ENCODE measurements at regions not wholly inside any gene's neighbourhood (a gene's known extent, or its start where the extent isn't known, plus 50 kb on each side); places are given as distances from the start of the nearest gene placed in this dataset.
"Not testable (repeated sequence)": the region's sequence is repeated elsewhere in the genome, so short reads cannot be mapped to it uniquely, and the experiment has no call there.

DNA sequence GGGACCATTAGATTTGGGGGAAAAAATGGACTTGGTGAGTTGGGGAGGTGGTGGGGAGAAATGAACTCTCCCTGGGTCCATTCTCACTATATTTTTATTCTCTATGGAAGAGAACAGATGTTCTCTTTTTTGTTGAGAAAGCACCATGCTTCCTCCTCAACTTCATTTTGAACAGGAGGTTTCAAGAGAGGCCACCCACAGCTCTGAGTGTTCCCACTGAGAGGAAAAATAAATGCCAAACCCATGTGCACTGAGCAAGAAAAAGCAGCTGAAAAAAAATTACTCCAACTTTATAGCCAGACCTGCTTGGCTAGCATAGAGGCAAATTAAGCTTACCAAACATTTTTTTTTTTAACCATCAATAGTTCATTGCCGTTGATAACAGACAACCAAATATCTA lies 883.6 kb downstream of the KCNJ2 start:
- DNase-seq: no peak

DNA sequence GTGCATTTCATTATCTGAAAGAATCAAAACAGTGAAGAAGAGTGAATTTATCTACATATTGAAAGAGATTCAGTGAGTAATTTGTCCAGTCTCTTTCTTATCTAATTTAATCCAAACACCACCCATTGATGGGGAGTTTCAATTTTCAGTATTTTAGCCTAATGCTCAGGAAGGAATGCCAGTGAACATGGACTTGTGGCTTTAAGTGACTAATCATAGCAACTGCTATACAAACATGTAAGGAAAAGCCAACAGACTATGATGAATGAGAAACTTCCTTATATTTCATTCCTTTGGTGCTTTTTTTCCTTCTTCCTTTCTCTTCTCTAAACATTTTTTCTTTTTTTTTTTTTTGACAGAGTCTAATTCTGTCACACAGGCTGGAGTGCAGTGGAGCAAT lies 885.8 kb downstream of the KCNJ2 start:
- DNase-seq: no peak

GRCh38 chr17:71057448-71057847 lies 888.1 kb downstream of the KCNJ2 start:
- DNase-seq: no peak

GRCh38 chr17:71057938-71058337 lies 888.6 kb downstream of the KCNJ2 start:
- DNase-seq: no peak

DNA sequence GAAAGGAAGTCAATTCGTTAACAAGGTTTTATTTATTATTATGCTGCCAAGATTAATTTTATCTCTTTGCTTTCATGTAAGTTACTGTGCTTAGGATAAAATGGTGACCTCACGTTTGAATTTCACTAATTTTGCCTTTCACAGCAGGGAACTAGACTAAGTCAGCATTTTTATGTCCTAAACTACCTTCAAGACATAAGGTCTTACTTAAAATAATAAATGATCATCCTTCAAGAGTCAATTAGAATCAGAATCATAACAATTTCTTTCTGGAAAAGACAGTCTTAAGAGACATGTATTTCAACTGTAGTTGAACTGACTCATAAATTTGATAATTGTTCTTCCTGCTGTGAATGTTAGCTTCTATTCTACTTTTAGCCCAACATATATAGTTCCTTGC lies 893.8 kb downstream of the KCNJ2 start:
- no peak for DNase-seq

DNA sequence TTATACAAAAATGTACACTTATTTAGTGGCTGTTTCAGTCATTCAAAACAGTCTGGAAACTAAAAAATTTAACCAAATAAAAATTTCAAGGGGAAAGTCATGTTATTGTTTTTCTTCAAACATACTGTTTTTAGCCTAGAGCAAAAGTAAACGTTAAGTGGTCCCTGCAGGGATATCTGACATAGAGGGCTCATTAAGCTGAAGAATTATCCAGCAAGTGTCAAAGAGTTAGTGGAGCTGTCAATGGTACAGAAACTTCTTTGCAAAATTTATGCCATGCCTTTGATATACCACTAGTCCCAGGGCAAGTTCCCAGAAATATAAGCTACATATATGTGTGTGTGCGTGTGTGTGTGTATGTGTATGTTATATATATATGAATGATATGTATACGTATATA lies 894.2 kb downstream of the KCNJ2 start:
- no peak for DNase-seq

GRCh38 chr17:71067669-71068407 lies 898.5 kb downstream of the KCNJ2 start:
- no peak for DNase-seq

- no peak for DNase-seq
Observed at GRCh38 chr17:71068408-71068750, 899.0 kb downstream of the KCNJ2 start.

- no peak for DNase-seq
Observed at GRCh38 chr17:71071041-71071440, 901.7 kb downstream of the KCNJ2 start.

DNA sequence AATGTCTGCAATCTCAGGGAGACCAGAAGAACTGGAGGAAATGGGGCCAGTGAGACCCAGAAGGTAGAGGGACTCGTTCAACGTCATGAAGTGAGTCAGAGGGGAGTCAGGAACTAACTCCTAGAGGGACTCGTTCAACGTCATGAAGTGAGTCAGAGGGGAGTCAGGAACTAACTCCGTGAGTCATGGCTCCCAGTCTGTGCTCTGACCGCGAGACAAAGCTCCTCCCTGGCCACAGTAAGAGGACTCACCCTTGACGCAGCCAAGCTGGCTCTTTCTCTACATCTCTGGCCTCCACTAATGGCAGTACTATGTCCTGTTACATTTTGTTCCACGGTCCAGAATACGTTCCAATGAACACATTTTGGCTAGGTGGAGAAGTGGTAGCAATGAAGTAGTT lies 902.5 kb downstream of the KCNJ2 start:
- no peak for DNase-seq

GRCh38 chr17:71080937-71081336 lies 911.6 kb downstream of the KCNJ2 start:
- DNase-seq: no peak

GRCh38 chr17:71081666-71082065 lies 912.3 kb downstream of the KCNJ2 start:
- no peak for DNase-seq

- peak; percentile 9 for DNase-seq
Observed at GRCh38 chr17:71084219-71084618, 914.9 kb downstream of the KCNJ2 start.

DNA sequence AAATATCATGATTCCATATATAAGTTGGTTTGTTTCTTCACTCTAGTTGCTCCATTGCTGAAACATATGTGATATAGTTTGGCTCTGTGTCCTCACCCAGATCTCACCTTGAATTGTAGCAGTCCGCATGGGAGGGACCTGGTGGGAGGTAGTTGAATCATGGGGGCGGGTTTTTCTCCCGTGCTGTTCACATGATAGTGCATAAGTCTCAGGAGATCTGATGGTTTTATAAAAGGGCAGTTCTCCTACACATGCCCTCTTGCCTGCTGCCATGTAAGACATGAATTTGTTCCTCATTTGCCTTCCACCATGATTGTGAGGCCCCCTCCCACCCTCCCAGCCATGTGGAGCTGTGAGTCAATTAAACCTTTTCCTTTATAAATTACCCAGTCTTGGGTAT lies 915.5 kb downstream of the KCNJ2 start:
- no peak for DNase-seq

DNA sequence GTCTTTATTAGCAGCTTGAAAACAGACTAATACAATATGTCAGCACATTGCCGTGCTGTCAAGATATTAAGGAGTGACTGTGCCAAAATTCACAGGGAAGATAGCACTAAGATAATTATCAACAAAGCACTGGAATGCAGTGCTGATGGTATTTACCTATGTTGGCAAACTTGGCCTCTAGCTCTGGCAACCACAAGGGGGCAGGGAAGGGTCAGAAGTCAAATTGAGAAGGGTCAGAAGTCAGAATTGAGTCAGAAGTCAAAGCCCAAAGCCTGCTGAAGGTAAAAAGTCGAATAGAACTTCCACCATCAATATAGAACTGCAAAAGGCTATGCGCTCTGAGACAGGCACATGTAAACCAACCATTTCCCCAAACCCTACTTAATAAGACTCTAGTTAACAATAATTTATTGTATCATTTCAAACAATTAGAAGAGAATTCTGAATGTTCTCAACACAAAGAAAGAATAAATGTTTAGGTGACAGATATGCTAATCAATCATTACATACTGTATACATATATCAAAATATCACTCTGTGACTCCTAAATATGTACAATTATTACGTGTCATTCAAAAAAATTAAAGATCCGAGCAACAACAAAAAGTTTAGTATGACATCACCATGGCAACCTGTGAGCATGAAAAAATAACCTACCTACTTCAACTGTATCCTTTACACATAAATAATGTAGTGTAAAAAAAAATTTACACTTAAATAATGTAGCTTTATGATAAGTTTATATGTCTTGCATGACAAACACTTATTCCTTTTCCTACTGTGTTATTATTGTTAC lies 916.1 kb downstream of the KCNJ2 start:
- DNase-seq: peak; percentile 48

DNA sequence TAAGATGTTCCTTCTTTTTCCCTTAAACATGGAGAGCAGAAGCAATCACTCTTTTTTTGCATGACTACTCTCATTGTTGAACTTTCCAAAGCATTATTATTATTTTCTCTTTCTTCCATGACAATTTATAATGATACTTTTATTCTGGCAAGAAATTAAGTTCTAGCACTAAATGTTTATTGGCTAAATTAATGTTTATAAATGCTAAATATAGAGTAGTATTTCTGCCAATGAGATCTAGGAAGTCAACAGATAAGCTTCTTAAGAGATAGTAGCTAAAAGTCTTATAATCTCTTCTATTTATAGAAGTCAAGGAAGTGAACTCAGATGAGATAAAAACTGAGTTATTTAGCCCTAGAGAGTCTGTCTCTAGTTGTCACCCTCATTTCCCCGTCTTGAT lies 920.1 kb downstream of the KCNJ2 start:
- no peak for DNase-seq

GRCh38 chr17:71098071-71098470 lies 928.7 kb downstream of the KCNJ2 start:
- DNase-seq: no peak

DNA sequence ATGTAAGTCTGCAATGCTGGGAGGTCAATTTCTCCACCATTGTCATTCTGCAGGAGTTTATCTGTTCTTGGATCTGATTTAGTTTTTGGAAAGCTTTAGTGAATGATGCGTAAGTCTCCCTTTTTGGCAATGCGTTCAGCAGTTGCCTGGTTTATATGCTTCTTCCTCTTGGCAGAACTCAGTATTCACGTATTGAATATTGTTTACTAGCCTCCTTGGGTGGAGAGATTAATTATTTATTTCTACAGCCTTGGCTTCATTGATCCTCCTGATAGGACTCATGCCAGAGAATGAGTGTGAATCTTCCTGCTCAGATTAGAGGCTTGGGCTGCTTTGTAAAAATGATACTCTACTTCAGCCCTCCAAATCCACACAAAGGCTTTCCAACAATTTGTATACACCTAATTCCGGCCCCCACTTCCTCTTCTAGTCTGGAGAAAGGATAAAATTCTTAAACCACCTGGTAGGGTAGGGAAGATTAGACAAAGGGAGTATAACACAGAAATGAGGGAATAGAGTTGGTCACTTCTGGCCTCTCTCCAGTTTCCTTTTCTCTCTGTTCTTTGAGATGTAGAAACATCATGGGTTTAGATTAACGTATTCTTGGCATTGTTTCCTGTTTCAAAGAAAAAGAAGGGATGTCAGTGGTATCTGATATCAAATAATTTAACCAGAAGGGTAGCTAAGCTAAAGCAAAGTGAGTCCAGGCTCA lies 929.8 kb downstream of the KCNJ2 start:
- no peak for DNase-seq

- DNase-seq: peak; percentile 2
Observed at GRCh38 chr17:71102777-71103176, 933.4 kb downstream of the KCNJ2 start.

DNA sequence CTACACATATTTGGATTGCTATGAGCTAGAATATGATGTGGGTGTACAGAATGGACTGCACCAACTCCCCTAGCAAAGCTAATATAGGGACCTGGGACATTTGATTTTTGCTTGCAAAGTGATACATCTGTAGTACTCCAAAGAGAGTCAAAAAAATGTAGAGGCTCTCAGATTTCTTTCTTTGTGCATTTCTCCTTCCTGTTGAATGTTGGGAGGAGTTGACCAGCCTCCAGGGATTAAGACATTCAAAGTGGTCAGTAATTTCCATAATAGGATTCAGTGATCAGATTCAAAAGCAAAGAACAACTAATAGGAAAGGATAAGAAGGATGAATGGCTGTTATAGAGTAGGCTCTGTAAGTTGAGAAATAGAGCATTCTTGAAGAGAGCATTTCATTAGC lies 934.9 kb downstream of the KCNJ2 start:
- DNase-seq: no peak

DNA sequence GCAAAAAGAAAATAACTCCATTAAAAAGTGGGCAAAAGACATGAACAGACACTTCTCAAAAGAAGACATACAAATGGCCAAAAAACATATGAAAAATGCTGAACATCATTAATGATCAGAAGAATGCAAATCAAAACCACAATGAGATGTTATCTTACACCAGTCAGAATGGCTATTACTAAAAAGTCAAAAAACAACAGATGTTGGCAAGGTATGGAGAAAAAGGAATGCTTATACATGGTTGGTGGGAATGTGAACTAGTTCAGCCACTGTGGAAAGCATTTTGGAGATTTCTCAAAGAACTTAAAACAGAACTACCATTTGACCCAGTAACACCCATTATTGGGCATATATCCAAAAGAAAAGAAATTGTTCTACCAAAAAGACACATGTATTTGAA lies 936.7 kb downstream of the KCNJ2 start:
- DNase-seq: not testable (repeated sequence)

DNA sequence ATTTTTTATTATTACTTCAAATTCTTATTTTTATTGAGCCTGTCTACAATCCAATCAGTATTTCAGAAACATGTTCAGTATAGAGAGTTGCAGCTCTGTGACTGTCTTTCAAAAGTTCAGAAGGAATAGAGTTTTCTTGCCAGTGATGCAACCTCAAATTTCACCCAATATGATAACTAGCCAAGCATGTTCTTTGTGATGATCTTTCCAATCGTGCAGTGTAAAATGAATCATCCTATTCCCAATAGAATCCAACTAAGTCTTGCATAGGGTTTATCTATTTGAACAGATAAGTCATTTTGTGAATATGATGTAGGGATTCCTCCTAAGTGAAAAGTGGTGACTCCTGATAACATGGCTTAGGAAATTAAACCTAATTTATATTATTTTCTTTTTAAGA lies 937.8 kb downstream of the KCNJ2 start:
- DNase-seq: no peak

GRCh38 chr17:71109697-71110096 lies 940.4 kb downstream of the KCNJ2 start:
- no peak for DNase-seq

GRCh38 chr17:71110326-71110725 lies 941.0 kb downstream of the KCNJ2 start:
- no peak for DNase-seq
